Right kidney (tissue), 1 donor: ENCODE measurements at regions not wholly inside any gene's neighbourhood (a gene's known extent, or its start where the extent isn't known, plus 50 kb on each side); places are given as distances from the start of the nearest gene placed in this dataset.
"Not testable (repeated sequence)": the region's sequence is repeated elsewhere in the genome, so short reads cannot be mapped to it uniquely, and the experiment has no call there.

Source experiments
- DNase-seq: peaks from one replicate; pipeline ENCODE4 v3.0.0-alpha.2; 2016

DNA sequence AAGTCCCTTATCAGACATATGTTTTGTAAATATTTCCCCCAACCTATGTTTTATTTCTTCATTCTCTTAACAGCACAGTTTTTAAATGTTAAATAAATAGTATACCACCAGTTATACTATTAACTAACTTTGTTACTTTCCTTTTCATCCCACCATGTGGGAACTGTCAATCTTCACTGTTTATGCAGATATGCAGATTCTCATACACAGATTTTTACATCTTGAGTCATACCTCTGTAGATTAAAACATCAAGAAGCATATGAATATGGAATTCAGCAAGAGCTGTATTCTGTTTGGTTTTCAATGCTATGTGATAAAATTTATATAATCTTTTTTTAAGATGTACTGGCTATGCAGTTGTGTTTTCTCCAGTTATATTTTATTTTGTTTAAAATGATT lies 566.3 kb downstream of the LIG4 start:
- no peak for DNase-seq

DNA sequence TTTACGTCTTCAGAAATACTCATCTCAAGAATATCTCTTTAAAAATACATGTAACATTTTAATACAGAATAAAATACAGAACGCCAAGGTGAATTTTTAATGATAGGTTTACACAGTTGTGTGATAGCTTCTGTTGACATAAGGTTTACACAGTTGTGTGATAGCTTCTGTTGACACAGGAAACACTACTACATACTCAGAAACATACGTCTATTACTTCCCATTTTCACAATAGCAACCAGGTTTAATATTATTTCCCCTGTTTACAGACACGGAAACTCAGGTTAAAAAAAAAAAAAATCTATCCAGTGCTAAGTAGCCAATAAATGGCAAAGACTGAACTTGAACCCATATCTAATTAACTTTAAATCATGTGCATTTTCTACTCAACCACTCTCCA lies 571.2 kb downstream of the LIG4 start:
- no peak for DNase-seq

DNA sequence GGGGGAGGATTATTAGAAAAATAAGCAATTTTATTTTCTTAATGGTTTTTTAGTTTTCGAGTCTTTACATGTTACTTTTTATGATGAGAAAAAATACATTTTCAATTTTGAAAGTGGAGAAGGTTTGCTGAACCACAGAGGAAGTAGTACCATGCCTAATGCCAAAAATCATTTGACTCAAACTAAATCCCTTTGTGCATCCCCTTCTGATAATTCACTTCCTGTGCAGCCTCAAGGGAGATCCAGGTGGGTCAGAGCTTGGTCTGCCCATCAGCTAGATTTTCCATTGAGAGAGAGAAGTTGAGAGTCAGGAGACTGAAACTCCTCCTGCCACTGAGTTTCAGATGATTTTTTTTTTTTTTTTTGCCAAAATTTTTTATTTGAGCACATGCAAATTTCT lies 571.7 kb downstream of the LIG4 start:
- no peak for DNase-seq

DNA sequence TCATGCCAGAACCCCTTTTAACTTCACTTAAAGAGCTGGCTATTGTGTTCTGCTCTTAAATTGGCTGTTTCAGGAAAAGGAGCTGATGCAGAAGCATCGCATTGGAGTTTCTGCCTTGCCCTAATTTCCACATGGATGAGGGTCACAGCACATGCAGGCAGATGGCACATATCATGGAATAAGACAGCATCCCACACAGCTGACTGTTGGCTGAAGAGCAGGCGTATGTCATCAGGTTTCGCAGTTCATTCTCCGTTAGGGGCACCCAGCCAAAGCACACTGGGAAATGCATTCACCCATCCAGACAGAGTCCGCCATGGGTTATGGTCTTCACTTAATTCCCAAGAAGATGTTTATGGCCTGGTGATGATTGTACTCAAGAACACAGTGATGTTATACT lies 572.5 kb downstream of the LIG4 start:
- DNase-seq, result no peak

DNA sequence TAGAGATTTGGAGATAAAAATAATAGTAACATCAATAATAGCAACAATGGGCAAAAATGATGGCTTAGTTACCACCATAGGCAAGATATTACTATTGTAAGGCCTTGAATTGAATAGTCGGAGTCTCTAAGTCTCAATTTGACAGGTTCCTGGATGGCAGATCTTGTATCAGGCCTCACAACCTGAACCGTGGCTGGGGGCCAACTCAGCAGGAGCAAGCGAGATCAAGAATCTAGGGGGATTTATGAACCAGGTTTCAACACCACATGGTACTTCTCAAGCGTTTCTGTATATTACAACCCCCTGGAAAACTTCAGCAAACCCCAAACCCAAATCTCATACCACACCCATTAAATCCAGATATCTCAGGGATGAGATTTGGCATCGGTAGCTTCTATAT lies 573.8 kb downstream of the LIG4 start:
- DNase-seq, result no peak

DNA sequence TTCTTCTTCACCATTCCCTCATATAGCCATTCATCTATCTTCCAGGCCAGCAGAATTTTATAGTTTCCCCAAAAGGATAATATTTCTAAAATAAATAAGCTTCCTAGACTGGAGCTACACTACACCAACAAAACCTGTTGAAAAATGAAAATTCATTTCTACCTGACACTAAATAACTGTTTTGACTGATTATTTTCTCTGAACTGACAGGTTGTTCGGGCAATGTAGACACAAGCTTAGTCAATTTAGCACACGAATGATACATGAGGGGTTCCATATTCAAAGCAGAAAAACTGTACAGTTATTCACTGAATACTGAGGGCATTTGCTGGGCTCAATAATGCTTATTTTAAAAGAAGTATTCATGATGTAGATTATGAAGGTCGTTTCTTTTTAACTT lies 589.7 kb downstream of the LIG4 start:
- DNase-seq, result no peak

DNA sequence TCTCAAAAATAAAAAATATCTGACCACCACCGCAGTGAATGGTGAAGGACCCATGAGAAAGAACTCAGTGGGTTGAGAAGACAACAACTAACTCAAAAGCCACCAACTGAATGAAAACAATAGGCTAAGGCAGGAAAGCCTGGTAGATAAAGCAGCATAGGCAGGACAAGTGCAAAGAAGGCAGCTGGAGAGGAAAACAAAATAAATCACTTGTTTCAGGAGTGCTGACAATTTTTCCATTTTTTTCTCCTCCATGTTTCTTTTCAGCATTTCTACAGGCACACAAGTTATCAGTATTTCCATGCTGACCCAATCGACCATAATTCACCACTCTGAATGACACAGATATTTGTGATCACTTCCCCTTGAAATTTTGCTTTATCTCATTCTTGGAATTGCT lies 597.8 kb downstream of the LIG4 start:
- DNase-seq, result no peak

DNA sequence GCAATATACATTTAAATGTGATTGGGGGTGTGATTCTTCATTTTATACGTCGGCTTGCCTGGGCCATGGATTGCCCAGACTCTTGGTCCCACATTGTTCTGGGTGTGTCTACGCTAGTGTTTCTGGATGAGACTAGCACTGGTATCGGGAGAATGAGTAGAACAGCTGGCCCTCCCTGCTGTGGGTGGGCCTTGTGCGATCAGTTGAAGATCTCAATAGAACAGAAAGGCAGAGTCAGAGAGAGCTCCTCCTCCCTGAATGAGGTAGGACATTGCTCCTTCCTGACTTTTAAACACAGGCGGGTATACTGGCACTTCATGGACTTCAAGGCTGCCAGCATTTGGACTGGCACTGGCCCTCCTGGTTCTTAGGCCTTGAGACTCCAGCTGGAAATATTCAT lies 603.0 kb downstream of the LIG4 start:
- DNase-seq, result no peak

DNA sequence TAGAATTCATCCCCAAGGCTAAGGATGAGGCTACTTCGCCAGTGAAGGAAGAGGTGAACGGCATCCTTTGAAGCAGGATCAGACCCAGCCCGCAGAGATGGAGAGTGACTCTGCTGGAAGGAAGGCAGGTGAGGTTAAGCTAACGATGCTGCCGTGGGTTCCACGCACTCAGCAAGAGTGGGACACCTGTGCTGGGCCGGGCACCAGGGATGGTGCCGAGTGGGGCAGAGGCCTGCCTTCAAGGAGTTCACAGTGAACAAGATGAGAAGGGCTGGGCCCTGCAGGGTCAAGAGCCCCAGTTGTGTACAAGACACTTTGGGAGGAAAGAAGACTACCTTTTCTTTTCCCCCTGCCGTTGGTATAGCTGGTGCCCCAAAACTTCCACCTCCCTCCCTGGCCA lies 606.6 kb downstream of the LIG4 start:
- no peak for DNase-seq

DNA sequence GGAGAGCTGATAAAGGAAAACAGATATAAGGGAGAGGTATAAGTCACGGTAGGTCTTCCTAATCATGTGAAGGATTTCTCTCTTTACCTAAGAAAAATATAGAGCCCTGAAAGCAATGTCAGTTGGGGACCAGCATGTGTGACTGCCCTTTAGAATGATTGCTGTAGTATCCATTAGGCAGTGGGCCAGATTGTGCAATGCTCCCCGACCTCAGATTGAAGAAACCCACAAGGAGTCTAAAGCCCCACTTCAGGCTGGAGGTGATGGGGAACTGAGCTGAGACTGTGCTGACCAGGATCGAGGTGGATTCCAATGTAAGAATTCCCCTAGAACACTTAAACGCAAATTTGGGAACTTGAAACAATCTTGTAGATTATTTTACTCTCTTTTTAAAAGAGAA lies 614.4 kb downstream of the LIG4 start:
- DNase-seq, result no peak

DNA sequence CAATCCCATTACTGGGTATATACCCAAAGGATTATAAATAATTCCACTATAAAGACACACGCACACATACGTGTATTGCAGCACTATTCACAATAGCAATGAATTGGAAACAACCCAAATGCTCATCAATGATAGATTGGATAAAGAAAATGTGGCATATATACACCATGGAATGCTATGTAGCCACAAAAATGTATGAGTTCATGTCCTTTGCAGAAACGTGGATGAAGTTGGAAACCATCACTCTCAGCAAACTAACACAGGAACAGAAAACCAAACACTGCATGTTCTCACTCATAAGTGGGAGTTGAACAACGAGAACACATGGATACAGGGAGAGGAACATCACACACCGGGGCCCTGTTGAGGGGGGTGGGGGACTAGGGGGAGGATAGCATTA lies 619.0 kb downstream of the LIG4 start:
- not testable (repeated sequence) for DNase-seq

DNA sequence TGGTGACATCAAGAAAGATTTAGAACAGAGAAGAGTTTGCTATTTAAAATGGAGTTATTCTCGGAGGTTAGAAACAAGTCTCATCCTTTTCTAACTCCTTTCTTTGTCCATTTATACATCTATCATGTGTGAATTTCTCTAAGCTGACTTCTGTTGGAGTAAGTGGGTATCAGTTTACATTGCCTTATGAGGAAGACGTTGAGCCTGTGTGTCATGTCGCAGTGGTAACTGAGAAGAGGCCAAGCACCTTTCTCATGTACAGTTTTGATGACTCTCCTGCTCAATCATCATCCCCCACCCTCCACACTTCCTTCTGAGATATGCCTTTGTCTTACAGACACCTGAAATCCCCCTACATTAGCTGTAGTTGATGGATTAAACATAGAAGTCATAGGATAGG lies 624.8 kb downstream of the LIG4 start:
- DNase-seq, result no peak

DNA sequence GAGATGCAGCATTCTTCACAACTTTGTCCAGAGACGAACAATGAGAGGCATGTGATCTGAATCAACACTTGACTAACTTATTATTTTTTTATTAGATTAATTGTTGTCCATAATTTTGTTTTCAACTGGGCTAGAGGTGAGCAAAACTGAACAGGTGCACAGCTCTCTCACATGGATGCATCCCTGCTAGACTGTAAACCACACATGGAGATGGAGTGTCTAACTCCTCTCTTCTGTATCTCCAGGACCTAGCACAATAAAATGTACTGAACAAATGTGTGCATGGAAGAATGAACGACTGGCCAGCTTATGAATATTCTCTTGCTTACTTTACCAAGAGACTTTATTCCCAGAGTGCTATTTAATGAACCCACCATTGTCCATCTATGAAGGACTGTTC lies 627.7 kb downstream of the LIG4 start:
- DNase-seq, result no peak

DNA sequence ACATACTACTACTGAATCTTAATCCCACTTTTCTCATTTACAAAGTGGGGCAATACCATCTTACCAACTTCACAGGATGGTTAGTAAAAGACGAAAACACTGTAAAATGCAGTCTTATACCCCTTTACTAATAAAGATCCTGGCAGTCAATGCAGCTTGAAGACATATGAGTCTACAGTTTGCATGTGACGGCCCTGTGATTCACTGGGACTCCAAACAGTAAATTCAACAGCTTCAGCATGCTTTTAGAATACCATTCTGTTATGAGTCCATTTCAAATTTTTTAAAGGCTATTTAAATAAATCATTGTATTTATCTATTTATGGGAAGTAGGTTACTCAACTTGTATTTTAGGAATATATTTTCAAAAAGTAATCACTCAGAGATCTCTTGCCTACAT lies 629.1 kb downstream of the LIG4 start:
- no peak for DNase-seq

DNA sequence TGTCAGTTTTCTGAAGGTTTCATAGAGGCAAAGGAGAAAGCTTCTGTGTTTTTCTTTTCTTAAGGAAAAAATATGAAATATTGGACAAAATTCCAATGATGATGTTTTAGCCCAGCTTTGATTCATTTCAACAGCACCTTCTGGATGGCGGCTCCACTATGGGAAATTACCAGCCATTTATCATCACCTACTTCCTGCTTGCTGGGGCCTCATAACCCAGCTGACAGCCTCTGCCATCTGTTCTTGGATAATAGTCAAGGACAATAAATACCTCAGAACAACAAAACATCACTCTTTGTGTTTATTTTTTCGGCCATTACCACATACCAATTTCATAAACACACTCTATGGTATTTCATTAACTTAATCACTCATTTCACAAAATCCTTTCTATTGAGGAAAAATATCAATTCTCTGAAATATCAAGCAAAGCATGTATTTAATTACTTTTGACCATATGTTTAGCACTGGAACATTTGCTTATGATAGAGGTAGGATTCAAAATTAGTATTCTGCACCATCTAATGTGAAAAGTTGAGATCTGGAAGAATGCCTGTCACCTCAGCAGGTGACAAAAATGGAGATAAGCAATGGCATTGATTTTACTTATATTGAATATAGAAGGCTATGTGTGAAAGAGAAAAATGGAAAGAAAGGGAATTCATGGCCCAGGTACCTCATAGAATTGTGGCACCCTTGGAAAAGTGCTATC lies 629.7 kb downstream of the LIG4 start:
- DNase-seq, result no peak

DNA sequence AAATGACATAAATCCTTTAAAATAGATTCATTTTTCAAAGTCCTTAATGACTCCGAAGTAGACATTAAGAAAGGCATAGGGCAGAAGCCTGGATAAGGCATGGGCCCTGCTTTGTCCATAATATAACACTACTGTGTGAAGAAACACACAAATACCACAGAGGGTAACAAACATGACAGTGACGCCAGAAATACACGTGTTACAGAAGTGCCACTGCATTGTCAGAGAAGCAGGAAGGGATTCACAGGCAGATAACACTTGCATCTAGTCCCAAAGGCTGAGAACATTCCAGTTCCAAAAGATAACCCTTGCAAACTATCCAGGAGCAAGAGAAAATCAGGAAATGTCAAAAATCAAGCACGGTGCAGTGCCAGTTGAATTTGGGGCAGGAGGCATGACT lies 633.2 kb downstream of the LIG4 start:
- DNase-seq, result no peak

DNA sequence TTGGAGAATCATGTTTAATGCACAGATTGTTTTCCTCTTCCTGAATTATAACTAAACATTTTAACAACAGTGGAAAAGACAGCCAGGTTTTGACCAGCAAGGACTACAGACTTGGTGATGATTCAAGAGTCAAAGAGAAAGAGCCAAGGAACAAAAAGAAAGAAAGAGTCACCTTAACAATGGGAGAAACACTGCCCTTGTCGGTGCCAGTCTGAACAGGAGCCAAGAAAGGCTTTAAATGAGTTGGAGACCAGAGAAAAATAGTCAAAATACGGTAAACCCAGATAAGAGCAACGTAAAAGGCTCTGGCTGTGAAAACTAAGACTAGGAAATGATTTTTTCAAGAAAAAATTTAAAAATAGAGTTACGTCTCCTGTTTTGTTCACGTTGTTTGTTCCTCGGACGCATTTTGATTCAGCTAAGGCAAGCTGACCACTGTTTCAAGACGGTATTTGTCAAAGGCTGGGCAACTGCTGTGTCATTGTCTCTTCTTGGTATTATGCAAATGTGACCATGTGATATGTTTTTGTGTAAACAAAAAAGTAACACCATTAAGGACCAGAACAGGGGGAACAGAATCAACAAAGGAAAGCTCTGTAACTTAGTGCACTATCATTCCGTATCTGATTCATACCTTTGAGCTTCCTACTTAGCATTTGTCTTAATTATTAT lies 634.5 kb downstream of the LIG4 start:
- no peak for DNase-seq

DNA sequence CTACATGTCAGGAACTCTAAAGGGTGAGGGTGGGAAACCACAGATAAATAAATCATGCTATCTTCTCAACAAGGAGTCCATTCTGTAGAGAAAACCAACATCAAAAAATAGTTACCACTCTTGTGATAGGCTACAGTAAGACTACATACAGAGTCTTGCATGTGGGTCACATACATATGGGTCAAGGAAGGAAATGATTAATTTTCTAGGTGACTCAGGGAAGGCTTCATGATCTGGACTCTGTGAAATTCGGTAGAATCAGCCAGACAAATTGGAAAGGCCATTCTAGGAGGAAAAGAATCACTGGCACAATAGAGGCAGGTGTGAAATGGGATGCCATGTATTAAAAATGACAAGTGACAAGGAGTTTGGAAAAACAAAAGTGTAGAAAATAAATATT lies 638.9 kb downstream of the LIG4 start:
- no peak for DNase-seq

DNA sequence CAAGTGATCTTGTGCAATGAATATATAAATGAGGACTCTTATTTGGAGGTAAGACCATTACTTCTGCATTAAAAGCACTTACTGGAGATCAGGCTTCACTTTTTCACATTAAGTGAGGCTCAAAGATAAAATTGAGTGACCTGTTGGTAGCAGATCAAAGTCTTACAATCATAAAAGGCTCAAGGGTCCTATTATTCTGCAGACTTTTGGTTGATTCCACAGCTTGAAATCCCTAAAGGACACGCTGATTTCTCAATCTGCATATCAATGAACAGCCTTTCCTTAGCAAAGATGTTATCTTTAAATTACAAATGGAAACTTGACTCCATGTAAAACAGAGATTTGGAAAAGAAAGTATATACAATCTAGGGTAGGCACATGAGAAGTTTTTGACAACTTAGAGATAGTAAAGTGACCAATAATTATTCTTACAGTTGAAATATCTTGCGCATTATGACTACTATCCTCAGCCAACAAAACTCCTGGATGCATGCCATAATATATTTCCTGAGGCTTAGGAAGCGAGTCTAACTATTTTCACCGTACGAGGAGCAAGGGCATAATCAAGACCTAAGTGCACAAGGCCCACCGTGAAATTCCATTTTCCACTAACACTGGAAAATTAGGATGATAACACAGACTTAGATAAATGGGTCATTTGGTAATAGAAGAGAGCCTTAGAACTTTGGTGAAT lies 640.7 kb downstream of the LIG4 start:
- DNase-seq, result no peak

DNA sequence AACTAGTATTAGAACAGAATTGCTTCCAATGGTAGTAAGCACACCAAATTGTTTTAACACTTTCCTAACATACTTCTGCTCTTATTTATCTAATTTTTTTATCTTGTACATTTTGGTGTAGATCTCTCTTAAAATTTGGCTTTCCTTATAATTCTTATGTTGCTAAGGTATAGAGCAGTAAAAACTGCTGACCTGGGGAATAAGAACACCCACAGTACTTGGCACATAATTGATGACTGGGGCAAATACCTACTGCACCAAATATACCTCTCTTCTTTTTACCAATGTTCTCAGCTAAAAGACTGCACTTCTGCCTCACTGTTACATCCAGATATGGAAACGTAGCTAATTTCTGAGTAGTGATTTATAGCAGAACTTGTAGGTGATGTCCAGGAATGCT lies 642.2 kb downstream of the LIG4 start:
- DNase-seq, result no peak

DNA sequence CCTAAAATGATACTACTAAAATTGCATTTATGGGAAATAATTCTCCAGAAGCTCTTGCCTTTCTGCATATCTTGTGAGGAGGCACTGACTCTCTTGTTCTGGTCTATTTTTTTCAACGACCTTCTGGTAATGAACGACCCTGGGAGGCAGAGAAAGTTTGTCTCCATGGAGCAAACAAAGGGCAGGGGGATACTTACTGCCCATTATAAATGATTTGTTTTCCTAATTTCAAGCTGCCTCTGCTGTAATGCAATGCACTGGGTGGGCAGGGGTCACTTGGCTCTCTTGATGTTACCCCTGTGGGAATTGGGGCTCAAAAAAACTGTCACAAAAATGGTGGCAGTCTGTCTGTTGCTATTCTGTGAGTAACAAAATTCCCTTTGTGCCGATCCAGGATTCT lies 643.2 kb downstream of the LIG4 start:
- no peak for DNase-seq

DNA sequence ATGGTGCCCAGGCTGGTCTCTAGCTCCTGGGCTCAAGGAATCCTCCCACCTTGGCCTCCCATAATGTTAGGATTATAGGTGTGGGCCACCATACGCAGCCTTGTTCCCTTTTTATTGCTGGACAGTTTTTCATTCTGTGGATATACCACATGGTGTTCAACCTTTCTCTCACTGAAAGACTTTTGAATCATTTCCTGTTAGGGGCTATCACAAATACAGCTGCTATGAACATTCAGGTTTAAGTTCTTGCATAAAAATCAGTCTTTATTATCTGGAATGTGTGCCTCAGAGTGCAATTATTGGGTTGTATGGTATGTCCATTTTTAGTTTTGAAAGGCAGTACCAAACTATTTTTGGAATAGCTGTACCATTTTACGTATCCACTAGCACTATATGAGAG lies 647.2 kb downstream of the LIG4 start:
- DNase-seq, result no peak

DNA sequence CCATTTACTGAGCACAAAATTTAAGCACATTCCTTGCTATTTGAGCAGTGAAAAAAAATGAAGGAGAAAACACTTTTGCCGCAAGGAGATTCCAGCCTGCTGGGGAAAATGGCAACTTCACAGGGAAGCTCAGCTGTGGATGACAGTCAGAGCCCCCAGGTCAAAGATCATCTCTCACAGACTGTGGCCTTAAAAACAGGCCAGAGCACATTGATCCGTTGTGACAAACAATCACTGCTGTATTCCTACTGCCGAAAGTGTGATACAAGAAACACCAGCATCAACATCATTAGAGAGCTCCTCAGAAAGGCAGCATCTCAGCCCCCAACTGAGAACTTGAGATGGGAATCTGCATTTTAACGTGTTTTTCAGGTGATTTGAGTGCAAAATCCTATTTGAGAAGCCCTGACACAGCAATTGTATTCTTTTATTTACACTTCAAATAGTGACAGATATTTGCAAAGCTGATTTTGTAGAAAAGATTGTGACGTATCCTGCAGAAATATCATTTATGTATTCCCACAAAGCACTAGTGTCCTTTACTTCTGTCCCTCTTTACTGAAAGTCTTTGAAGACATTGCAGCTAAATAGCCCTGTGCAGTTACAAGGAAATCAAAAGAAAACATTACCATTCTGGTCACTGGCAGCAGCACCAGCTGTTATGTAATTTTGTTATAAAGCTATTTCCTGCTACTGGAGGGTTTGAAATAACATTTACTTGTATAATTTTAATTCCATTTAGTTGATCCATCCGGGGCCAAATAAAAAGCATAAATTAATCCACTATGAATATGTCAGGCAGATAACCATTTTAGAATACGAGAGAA lies 652.0 kb downstream of the LIG4 start:
- DNase-seq, result no peak
